Suppressor macrophage treated with lipopolysaccharide for 1 hour (primary cell): ENCODE measurements at regions not wholly inside any gene's neighbourhood (a gene's known extent, or its start where the extent isn't known, plus 50 kb on each side); places are given as distances from the start of the nearest gene placed in this dataset.
"Not testable (repeated sequence)": the region's sequence is repeated elsewhere in the genome, so short reads cannot be mapped to it uniquely, and the experiment has no call there.

Experiments used
- DNase-seq, 3 donors: peaks; one replicate each; pipeline ENCODE4 v3.0.0-alpha.2; 2020 to 2022

DNA sequence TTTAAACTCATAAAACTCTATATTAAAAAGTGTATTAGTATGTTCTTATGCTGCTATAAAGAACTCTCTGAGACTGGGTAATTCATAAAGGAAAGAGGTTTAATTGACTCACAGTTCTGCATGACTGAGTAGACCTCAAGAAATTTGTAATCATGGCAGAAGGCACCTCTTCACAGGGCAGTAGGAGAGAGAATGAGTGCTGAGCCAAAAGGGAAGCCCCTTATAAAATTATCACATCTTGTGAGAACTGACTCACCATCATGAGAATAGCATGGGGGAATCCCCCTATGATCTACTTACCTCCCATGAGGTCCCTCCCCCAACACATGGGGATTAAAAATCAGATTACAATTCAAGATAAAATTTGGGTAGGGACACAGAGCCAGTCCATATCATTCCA, 463.2 kb downstream of the KLHL13 start:
- DNase-seq, result peak in 1 of 3 donors; percentile 0

DNA sequence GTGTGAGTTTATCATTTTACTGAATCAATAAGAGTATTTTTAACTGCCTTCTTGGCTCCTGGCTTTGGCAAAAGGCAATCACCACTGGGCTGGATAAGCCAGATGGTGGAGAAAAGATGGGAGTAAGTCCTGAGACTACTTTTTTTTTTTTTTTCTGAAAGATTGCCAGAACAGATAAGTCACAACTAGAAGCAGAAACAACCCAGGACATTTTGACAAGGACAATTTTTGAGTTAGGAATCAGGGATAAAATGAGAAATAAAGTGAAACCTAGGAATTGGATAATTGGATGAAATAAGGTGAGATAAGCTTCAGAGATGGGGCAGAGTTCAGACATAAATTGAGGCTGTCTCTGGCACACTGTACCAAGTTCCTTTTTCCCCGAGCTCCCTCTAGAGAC, 471.0 kb downstream of the KLHL13 start:
- DNase-seq, result no peak

DNA sequence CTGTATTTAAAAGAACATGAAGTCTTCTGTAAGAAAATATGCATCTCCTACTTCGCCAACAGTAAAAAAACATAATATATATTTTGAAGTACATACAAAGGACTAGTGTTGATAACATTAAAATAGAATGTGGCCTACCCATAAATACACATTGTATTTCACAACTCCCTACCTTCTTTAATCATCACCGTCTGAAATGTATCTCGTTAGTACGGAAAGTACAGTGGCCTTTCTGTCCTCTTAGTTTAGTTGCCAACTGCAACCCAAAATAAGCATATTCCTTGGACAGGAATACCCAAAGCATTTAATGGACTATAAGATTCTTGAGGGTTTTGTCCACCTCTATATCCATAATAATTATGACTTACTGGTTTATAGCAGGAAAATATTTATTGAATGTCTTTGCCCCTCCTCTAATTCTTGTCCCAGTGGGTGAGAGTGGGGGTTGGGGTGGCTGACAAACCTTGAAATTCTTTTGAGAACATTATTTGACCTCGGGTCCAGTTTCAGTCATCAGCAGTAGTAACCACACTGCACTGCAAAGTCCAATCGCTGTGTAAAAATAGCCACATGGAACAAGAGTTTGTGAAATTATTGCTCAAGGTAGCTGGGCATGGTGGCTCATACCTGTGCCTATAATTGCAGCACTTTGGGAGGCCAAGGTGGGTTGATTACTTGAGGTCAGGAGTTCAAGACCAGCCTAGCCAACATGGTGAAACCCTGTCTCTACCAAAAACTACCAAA, 474.5 kb downstream of the KLHL13 start:
- no peak for DNase-seq

DNA sequence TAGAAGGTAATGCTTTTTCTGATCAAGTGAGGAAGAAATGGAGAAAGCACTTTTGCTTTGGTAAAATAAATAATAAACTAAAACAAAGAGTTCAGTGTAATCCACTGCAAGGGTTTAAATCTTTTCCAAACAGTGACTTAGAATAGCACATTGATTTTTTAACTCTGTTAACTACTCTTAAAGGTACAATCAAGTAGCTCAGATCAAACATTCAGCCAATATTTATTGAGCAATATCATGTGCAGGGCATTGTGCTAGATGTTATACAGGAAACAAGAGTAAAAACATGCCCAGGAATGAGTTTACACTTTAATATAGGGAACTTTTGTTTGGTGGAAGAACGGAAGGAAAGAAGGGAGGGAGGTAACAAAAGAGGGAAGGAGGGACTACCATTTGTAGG, 479.8 kb downstream of the KLHL13 start:
- DNase-seq, result no peak

DNA sequence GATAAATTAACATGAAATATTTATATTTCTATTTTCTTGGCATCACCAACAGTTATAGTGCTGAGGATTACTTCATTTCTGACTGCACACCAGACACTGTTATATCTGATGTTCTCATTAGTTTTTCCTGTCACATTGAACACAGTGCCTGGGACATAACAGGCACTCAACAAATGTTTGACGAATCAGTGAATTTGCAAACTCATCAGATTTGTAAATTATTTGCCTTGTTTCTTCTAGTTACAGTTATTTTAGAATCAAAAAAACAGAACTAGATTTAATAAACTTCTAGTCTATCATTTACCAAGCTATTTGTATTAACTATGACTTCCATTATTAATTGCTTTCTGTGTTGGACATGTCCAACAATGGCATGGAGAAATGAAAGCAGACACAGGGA, 483.3 kb downstream of the KLHL13 start:
- DNase-seq, result no peak

DNA sequence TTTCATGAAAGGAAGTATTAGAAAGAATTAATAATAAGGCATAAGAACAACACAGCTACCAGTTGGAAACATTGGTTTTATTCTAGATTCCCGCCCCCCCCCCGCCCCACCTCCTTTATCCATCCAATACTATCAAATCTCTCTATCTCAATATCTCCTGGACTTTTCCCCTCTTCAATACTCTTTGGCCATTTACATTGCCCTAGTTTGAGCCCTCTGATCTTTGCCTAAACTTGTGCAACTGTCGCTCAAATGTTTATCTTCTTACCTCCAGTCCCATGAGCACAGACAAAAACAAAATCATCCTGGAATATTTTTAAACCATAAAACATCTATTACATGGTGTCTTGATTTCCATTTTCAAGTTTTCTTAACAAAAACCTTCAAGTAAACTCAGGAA, 488.2 kb downstream of the KLHL13 start:
- no peak for DNase-seq

DNA sequence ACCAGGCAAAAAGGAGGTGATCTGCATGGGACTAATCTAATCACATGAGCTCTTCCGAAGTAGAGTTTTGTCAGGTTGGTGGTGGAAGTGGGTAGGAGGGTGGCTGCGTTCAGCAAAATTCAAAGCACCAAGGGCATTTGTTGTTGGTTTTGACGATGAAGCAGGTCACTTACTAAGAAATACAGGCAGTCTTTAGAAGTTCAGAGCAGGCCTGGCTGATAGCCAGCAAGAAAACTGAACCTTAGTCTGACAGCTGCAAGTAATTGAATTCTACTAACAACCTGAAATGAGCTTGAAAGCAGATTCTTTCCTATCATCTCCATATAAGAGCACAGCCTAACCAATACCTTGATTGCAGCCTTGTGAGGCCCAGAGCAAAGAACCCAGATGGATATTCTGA, 505.8 kb downstream of the KLHL13 start:
- no peak for DNase-seq

DNA sequence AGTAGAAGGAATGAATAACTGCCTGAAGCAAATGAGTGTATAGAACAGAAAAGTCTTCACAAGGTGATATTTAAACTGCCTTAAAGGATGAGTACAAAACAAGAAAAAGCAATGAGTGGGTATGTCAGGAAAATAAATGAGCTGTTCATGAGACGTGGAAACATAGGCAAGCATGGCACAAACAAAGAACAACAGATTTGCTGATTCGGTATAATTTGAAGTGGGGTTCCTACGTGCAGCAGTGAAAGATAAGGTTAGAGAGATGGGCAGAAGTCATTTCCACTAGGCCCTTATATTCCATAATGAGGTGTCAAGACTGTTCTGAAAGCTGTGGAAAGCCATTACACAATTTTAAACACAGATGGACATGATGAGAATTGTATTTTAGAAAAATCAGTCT, 506.6 kb downstream of the KLHL13 start:
- DNase-seq, result no peak

DNA sequence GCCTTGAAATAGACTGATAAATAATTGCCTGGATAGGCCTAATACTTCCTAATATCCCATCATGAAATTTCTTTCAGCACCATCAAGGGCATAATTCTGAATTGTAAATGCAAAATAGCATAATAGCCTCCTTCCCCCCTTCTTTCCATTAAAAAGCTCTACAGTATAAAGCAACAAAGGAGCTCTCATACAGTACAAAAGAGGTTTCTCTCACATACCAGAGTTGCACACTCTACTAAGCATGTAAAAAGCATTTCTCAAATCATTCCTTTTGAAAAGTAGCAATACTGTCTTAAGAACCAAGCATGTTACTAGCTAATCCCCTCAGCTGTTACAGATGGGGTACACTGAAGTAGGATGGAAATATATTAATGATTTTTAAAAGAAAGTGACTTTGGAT, 509.0 kb downstream of the KLHL13 start:
- no peak for DNase-seq

DNA sequence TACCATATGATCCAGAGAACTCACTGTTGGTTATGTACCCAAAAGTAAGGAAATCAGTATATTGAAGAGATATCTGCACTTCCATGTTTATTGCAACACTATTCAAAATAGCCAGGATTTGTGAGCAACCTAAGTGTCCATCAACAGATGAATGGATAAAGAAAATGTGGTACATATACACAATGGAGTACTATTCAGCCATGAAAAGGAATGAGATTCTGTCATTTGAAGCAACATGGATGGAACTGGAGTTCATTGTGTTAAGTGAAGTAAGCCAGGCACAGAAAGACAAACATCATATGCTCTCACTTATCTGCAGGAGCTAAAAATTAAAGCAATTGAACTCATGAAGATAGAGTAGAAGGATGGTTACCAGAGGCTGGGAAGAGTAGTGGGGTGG, 510.5 kb downstream of the KLHL13 start:
- DNase-seq, result not testable (repeated sequence)

- DNase-seq, result no peak
Measured at GRCh38 chrX:117570160-117570559, 546.5 kb downstream of the KLHL13 start.

DNA sequence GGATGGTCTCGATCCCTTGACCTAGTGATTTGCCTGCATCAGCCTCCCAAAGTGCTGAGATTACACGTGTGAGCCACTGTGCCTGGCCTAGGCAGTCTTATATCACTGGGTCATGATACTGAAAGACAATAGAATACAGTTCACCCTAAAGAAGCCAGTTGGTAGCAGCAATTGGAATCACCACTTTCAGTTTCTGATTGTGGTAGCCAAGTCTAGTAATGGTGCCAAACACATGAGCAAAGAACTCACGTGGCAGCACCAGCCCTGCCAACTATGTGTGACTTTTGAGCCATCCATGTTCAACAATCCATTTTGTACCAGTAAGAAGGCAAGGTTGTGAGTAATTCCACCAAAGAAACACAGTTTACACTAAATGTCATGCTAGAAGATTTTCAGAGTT, 548.4 kb downstream of the KLHL13 start:
- DNase-seq, result no peak

GRCh38 chrX:117543885-117544284, 572.7 kb downstream of the KLHL13 start:
- DNase-seq, result no peak

DNA sequence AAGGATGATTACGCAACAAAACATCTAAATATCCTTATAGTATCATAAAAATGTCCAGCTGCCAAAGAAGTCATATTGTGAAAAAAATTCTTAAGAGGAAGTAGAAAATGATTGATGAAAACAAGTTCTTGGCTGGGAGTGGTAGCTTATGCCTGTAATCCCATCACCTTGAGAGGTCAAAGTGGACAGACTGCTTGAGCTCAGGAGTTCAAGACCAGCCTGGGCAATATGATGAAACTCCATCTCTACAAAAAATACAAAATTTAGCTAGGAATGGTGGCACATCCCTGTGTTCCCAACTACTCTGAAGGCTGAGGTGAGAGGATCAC, 577.6 kb downstream of the KLHL13 start:
- DNase-seq, result no peak

DNA sequence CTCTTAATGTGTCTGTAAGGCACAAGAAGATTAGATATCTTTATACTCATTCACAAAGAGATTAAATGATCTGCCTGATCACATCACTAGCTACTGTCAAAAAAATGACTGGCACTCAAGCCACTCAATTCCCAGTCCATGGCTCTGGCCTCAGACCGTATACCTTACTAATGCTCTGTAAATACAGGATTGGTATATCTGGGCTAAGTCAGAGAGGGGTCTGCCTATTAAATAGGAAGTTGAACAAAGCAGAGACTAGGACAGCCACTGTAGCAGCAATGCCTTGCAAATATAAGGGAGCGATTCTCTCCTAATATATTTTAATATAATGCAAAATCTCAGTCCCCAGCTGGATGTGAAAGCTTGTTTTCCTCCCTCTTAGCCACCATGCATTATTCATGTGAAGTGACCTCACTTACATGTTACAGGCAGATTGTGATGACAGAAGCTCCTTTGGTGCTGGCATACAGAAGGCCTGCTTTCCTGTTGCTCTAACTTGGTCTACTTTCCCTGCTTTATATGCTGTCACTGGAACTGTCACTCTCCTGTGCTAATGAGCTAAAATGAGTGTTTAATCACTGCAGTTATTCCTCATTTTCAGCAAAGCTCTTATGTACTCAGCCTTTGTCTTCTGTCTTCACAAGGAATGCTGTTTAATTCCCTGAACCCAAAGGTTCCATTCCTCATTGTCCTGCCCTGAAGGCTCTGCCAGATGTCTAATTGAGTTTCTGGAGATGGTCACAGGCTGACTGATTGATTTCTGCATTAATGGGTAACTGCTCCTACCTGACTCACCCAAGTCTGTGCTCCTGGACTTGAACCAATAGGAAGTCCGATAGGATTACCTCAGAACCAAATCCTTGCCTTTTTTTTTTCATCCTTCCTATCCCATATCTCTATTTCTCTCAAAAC, 578.2 kb downstream of the KLHL13 start:
- DNase-seq, result no peak

GRCh38 chrX:117532339-117532738, 584.3 kb downstream of the KLHL13 start:
- DNase-seq, result no peak

- no peak for DNase-seq
Measured at GRCh38 chrX:117522725-117523700, 593.6 kb downstream of the KLHL13 start.

GRCh38 chrX:117517994-117518393, 598.6 kb downstream of the KLHL13 start:
- no peak for DNase-seq

GRCh38 chrX:117511379-117511778, 605.2 kb downstream of the KLHL13 start:
- DNase-seq, result no peak

DNA sequence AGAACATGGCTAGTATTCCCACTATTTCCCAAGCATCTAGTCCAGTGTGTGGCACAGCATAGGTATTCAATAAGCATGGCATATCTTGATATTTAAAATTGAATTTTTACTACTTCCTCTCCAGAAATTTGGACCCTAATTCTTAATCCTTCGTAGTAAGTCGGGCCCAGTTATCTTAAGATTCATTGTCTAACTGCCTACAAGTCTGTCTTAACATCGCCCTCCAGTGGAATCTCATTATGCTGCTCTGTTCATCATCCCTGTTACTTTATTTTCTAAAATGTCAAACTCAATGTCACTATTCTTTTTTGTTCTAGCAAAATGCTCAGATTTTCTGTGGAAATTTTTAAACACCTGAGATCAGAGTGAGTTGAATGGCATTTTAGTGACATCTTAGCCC, 606.2 kb downstream of the KLHL13 start:
- no peak for DNase-seq

DNA sequence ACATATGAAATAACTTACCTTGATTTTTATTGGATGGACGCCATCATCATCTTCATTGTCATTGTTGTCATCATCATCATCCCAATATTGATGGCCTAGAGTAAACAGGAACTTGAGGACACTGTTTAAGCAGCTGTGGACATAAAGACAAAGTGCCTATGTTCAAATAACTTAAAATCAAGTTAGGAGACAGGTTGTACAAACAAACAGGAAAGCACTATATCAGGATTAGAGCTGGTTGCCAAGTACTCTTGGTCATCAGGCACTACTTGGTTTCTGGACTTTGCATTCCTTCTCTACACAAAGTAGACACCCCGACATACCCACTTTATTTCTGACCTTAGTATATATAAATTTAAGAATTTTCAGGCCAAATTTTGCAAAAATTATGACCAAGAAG, 608.6 kb downstream of the KLHL13 start:
- DNase-seq, result no peak

- no peak for DNase-seq
Measured at GRCh38 chrX:117487421-117487820, 629.2 kb downstream of the KLHL13 start.

GRCh38 chrX:117483950-117484349, 632.7 kb downstream of the KLHL13 start:
- no peak for DNase-seq
